ENCODE measurements at regions not wholly inside any gene's neighbourhood (a gene's known extent, or its start where the extent isn't known, plus 50 kb on each side); places are given as distances from the start of the nearest gene placed in this dataset.
"Not testable (repeated sequence)": the region's sequence is repeated elsewhere in the genome, so short reads cannot be mapped to it uniquely, and the experiment has no call there.

GRCh38 chr2:95764966-95765365 lies 173.2 kb downstream of the TRIM43 start:
- not testable (repeated sequence) for DNase-seq (ENCODE audit: low read depth in 2 of 2)

DNA sequence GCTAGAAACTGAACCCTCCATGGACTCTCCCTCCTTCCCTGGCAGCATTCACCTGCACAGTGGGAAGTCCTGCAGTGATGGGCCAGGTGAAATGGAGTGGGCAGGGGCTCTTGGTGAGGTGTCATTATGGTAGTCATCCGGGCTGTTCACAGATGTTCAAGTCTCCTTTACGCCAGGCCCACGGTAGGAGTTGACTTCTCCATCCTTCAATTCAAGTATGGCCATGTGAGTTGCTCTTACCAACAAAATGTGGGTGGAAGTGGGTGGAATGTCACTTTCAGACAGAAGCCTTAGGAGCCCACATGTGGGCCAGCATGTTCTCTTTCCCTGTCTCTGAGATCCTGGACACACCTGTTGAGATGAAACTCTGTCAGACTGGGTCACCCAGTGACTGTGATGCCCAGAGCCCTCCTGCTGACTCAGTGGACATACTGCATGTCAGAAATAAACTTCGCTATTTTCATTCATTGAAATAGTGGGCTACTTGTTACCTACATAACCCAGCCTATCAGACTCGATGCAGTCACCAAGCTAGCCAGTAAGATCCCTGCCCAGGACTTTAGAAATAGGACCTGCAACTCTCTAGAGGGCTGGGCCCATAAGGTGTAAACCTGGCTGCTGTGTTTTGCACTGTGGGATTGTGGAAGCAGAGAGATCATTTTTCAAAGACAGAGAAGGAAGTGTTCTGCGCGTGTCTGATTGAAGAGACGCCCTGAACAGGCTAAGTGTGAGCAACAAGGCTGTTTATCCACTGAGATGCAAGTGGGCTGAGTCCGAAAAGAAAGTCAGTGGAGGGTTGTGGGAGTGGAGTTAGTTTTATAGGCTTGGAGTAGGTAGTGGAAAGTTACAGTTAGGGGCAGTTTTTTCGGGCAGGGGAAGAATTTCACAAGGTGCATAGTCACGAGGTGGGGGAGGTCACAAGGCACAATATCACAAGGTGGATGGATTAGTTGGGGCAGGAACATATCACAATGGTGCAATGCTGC lies 174.4 kb downstream of the TRIM43 start:
- DNase-seq (ENCODE audit: low read depth in 2 of 2), result not testable (repeated sequence)

DNA sequence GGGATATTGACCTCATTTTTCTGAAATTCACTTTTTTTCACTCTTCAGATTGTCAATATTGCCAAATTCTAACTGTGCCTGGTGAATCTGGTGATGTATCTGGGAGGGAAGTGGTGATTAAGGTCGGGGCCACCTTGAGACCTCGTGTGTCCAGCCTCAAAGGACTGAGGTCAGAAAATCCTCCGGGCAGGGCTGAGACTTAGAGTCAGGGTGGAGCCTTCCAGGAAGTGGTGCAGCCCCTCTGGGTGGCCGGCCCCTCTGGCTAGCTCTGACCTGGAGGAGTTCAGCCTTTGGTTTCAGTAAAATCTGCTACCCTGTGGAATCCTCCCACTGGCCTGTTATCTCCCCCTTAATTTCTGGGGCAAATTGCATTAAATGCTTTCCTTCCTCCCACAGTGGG lies 175.7 kb downstream of the TRIM43 start:
- not testable (repeated sequence) for DNase-seq (ENCODE audit: low read depth in 2 of 2)

DNA sequence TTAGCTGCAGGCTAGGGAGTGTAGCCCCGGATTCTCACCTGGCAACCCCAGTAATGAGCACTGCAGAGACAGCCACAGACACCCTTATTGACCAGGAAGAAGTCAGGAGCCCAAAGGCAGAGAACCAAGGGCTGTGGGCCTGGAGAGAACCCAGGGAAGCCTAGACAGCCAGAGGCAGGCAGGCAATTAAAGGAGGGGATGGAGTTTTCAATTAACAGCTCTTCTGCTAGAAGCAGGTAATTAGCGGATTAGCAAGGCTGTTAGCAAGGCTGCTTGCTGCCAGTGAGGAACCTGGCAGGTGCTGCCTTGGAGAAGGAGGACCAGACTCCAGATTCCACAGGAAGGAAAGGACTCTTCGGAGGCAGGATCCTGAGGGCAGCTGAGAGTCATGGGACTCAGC lies 176.1 kb downstream of the TRIM43 start:
- DNase-seq (ENCODE audit: low read depth in 2 of 2), result not testable (repeated sequence)

- not testable (repeated sequence) for DNase-seq (ENCODE audit: low read depth in 2 of 2)
Measured at GRCh38 chr2:95769256-95769655, 177.5 kb downstream of the TRIM43 start.

- DNase-seq (ENCODE audit: low read depth in 2 of 2), result not testable (repeated sequence)
Measured at GRCh38 chr2:95770726-95771125, 178.9 kb downstream of the TRIM43 start.

GRCh38 chr2:95774322-95775192 lies 182.8 kb downstream of the TRIM43 start:
- DNase-seq (ENCODE audit: low read depth in 2 of 2), result not testable (repeated sequence)

DNA sequence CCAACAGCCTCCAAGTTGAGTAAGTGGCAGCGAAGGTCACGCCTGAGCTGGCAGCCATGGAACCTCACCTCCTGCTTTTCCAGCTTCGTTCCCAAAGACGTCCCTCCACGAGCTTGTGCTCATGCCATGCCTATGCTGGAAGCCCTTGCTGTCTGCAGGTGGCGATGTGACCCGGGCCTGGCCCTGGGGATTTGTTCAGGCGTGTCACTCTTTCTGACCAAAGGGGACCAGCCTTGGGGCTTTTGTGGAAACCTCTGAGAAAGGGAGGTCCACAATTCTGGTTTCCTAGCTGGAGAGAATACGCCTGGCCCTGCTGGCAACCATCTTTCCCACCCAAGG lies 183.4 kb downstream of the TRIM43 start:
- DNase-seq (ENCODE audit: low read depth in 2 of 2), result not testable (repeated sequence)

Measured in dermis microvascular lymphatic vessel endothelial cell (primary cell).